Suppressor macrophage treated with lipopolysaccharide for 1 hour (primary cell): ENCODE measurements at regions not wholly inside any gene's neighbourhood (a gene's known extent, or its start where the extent isn't known, plus 50 kb on each side); places are given as distances from the start of the nearest gene placed in this dataset.
A peak's percentile ranks its signal among the peaks of the same experiment; 100 is the strongest.

Experiments used
- DNase-seq, 3 donors: peaks; one replicate each; pipeline ENCODE4 v3.0.0-alpha.2; 2020 to 2022

DNA sequence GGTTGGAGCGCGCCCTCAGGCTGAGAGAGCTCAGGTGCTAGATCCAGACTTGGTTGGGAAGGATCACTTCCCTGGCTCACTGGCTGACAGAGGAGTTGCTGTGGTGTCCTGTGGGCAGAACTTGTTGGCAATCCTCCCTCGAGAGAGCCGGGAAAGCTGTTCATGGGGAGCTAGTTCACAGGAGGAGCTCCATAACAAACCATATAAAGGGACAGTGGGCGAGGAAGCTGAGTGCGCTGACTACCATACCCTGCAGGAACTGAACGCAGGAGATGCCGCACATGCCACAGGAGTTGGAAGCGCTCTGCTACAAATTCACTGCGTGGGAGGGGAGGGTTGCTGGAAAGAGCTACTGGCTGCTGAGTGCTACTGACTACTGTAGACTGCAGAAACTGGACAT lies 243.2 kb downstream of the OGFRL1 start:
- DNase-seq = no peak

DNA sequence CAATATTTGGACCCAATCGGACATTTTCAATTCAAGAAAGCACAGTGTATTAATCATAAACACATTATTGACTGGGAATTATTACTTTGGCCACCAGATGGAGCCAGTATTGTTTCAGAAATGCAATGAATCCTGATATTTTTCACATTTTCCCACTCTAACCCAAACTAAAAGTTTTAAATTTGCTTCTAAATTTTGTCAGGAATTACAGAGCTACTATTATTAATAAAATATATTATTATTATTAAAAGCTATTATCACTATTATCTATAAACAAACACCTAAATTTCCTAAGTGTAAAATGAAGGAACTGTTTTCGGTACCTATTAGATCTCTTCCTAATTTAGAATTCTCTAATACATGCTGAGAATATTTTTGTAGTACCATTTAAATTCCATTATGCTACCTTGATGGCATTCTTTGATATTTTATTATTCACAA lies 245.3 kb downstream of the OGFRL1 start:
- DNase-seq = peak; percentile 25 to 43 (median 40)

DNA sequence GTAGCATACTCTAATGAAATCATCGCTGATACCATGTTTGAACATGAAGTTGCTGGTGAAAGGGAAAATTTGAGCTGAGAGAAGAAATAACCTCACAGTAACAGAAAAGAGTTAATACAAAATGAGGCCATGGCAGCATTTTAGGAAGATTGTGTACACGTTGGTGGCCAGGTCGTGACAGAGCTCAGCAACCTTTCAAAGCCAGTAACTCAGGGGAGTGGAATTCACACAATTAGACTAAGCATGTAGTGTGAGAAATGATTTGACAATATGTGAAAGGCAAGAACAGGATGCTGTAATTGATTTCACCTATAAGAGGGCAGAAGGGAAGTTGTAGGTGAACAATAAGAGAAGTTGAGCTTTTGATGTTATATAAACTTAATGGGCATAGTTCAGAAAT lies 246.3 kb downstream of the OGFRL1 start:
- no peak for DNase-seq

DNA sequence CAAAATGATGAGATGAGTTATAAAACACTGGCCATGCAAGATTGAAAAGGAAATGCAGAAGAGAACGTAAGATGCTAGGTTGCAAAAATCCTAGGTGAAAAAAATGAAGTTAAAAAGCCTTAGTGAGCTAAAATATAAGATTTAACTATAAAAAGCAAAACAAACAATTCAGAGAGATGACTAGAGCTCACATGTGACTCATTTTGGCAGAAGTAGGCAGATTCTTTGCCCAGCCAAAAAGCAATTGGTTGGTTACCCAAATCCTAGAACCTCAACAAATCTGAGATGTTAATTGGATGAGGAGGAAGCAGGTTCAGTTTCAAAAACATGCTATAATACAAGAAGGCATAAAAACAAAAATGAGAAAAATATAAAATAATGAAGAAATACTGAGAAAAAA lies 249.1 kb downstream of the OGFRL1 start:
- DNase-seq = peak in 2 of 3 donors; percentile 12 to 20

DNA sequence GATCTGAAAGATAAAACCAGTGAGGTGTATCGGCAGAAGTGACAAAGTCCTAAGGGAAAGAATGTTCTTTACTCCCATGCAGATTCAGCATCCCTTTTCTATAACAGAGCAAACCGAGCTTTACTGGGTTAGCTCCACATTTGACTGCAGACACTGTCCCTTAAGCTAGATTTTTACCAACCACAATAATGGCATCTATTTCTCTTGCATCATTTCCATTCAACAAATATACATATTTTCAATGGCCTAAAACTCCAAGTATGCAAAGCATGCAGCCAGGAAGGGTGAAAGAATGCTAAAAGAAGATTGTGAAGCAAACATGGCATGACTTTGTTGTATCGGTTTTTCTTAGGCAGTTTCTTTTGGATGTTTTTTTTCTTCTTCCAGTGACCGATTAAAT lies 255.4 kb downstream of the OGFRL1 start:
- DNase-seq = no peak

DNA sequence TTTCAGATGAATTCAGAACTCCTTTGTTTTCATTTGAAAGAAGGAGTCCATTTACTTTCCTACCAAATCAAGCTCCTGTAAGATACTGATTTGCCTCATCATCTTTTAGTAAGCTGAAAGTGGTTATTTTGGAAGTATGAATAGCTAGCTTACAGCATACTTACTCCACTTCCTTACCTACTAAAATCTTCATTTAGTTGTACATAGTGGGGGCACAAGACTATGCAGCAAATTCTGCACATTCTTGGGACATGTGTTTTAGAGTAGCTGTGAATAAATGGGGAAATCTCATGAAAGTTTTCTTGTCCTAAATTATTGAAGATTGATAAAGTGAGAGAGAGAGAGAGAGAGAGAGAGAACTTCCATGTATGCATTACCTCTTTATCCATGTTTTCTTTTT lies 256.3 kb downstream of the OGFRL1 start:
- DNase-seq = no peak

DNA sequence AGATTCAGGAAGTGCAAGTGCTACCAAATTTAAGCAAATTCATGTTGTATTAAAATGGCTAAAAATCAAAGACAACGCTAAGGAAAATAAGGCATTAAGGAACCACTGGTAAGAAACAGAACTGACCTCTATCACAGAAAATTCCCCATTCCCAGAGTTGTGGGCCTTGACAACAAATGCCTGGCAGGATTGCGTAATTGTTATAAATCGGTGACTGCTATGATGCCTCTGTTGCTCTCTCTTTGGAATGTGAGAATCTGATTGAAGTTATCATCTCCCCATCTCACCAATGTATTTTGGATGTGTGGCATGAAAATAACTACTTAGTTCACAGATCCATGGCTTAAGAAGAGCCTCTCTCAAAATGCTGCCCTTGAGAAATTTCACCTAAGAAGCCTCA lies 257.3 kb downstream of the OGFRL1 start:
- DNase-seq = no peak

DNA sequence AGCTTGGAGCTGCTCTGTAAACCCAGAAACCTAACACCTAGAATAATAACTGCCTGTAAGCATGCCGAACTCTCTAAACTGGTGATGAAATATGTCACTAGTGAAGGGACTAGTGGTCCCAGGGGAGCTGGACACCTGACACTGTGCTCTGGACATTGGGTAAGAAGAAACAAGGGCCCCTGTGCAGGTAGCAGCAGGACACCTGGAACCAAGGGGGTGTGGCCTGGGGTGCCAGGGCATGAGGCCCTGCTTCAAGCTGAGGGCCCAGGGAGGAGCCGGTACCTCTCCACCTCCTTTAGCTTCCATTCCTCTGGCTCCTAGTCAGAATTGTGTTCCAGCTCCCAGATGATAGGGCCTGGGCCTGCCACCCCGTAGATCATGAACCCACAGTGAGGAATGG lies 263.2 kb downstream of the OGFRL1 start:
- no peak for DNase-seq

DNA sequence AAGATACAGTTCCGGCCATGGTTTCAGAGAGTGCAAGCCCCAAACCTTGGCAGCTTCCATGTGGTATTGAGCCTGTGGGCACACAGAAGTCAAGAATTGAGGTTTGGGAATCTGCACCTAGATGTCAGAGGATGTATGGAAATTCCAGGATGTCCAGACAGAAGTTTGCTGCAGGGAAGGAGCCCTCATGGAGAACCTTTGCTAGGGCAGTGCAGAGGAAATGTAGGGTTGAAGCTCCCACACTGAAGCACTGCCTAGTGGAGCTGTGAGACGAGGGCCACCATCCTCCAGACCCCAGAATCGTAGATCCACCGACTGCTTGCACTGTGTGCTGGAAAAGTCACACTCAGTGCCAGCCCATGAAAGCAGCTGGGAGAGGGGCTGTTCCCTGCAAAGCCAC lies 267.5 kb downstream of the OGFRL1 start:
- no peak for DNase-seq

DNA sequence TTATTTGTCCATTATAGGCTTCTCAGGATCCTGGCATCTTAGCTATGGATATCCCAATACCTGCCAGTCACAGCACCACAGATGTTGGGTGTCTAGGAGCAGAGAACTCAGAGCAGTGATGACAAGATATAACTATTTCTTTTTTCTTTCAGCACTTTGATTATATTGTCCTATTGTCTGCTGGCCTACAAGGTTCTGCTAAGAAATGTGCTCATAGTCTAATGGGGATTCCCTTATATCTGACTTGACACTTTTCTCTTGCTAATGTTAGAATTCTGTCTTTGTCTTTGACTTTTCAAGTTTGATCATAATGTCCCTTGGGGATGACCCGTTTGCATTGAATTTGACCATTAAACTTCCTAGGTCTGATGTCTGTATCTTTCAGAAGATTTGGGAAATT lies 270.4 kb downstream of the OGFRL1 start:
- DNase-seq = no peak

DNA sequence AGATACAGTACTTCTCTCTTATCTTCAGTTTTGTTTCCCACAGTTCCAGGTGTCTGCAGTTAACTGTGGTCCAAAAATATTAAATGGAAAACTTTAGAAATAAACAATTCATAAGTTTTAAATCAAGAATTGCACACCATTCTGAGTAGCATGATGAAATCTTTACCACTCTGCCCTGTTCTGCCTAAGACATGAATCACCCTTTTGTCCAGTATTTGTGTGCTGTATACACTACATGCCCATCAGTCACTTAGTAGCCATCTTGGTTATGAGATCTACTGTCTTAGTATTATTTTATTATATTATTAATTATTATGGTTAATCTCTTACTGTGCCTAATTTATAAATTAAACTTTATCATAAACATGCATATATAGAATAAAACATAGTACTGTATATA lies 279.0 kb downstream of the OGFRL1 start:
- DNase-seq = no peak

DNA sequence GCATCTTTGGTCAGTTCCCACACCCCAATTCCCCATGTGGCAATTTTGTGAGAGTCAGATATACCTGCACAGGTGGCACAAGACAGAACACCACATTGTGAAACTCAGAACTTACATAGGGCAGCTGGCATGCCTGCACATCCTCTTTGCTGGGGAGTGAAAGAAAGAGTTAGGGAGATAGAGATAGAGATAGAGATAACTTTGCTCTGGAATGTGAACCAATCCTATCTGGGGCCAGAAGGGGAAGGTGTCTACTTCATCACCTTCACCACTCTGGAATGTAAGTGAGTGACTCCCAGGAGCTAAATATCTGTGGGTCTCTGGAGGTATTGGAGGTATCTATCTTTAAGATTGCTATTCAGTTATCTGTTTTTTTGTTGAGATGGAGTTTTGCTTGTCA lies 289.2 kb downstream of the OGFRL1 start:
- DNase-seq = no peak

DNA sequence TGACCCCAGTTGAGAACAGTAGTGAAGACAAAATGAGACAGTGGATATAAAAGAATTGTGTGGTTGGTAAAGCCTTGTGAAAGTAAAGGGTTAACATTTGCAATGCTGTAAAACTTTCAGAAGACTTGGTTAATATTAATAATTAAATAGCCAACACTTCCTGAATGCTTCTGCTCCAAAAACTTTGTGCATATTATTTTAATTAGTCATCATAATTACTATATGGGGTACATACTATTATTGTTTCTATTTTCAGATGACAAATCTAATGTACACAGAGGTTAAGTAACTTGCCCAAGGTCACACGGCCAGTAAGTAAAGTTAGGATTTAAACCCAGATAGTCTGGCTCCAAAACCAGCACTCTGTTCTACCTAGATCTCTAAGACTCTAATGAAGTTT lies 291.3 kb downstream of the OGFRL1 start:
- no peak for DNase-seq

DNA sequence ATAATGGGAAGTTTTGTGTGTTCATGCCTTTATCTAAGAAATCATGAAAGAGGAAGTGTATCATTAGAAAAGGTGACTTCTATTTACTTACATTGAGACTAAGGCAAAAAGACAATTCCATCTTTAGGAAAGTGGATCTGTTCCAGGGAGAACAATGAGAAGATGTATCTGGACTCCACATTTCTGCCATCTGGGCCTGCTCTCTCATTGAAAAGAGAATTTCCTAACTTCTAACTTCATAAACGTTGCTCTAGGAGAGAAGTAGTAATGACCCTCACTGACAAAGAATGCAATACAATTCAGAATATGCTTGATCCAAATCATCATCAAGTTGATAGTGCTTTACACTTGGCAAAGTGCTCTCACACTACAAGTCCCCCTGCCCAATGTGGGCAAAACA lies 294.2 kb downstream of the OGFRL1 start:
- DNase-seq = no peak

DNA sequence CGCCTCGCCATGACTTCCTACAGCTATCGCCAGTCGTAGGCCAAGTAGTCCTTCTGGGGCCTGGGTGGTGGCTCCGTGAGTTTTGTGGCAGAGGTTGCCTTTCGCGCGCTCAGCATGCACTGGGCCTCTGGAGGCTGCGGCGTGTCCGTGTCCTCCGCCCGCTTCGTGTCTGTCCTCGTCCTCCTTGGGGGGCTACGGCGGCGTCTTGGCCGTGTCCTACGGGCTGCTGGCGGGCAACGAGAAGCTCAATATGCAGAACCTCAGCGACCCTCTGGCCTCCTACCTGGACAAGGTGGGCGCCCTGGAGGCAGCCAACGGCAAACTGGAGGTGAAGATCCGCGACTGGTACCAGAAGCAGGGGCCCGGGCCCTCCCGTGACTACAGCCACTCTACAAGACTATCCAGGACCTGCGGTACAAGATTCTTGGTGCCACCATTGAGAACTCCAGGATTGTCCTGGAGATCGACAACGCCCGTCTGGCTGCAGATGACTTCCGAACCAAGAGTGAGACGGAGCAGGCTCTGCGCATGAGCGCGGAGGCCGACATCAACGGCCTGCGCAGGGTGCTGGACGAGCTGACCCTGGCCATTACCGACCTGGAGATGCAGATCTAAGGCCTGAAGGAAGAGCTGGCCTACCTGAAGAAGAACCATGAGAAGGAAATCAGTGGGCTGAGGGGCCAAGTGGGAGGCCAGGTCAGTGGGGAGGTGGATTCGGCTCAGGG lies 296.3 kb downstream of the OGFRL1 start:
- DNase-seq = no peak

DNA sequence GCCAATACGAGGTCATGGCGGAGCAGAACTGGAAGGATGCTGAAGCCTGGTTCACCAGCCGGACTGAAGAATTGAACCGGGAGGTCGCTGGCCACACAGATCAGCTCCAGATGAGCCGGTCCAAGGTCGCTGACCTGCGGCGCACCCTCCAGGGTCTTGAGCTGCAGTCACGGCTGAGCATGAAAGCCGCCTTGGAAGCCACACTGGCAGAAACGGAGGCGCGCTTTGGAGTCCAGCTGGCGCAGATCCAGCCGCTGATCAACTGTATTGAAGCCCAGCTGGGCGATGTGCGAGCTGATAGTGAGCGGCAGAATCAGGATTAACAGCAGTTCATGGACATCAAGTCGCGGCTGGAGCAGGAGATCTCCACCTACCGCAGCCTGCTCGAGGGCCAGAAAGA lies 296.9 kb downstream of the OGFRL1 start:
- DNase-seq = no peak

DNA sequence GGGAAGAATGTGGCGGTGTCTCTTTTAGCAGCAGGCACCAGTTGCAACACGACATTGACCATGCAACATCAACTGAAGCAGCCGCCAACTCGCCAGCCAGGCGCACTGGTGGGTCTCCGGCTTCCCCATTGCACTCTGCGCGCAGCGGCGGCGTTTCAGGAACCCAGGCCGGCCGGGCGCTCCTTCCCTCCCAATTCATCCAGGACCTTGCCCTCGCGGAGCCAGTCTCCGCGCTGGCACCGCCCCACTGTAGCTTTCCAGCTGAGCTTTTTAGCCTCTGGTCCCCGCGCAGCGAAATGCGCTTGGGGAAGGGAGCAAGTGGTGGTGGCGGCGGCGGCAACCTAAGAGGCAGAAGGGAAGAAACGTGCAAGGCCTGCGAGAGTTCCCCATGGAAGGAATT lies 297.9 kb upstream of the RIMS1 start:
- no peak for DNase-seq

DNA sequence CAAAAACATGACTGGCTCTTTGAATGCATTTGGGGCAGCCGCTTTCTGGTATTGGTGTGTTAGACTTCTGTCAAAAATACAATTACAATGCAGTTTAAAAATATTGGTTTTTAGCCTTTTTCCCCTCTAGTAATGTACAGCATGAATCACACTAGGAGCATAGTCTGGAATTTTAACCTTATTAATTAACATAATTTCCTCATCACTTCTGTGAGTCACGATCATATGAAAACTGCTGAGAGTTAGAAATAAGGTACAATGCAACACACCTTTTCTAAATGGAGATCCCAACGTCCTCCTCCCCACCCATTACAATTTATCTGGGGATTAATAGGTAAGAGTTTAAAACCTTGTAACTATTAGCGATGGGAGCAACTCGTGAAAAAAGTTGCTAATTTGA lies 297.1 kb upstream of the RIMS1 start:
- DNase-seq = no peak

DNA sequence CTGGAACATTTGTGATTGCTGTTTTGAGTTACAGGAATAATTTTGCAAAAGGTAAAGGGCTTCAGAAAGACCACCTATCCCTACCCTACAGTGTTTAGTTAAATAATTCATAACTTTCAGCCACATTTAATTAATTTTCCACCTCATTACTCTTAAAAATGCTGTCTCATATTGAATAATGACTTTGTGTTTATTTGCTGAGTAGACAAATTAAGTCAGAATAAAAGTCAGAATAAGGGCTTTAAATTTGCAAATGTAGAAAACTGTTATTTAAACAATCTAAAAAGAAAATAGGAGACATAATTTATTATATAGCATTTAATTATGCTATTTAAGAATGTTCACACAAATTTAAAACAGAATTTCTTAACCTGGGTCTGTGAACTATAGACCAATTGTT lies 293.7 kb upstream of the RIMS1 start:
- no peak for DNase-seq

DNA sequence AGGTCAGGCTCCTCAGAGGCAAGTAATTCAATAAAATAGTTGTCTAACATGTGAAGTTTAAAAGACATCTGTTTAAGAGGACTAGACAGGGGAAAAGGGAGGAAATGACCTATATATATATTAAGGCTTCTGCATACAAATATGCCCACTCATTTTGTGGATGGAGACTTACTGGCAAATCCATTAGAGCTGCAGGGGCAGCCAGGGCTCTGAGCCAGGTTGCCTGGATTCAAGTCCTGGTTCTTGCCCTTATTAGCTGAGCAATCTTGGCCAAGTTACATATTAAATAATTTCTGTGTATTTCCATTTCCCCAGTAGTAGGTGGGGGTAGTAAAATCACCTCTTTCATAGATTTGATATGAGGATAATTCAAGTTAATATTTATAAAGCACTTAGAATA lies 287.0 kb upstream of the RIMS1 start:
- DNase-seq = no peak

DNA sequence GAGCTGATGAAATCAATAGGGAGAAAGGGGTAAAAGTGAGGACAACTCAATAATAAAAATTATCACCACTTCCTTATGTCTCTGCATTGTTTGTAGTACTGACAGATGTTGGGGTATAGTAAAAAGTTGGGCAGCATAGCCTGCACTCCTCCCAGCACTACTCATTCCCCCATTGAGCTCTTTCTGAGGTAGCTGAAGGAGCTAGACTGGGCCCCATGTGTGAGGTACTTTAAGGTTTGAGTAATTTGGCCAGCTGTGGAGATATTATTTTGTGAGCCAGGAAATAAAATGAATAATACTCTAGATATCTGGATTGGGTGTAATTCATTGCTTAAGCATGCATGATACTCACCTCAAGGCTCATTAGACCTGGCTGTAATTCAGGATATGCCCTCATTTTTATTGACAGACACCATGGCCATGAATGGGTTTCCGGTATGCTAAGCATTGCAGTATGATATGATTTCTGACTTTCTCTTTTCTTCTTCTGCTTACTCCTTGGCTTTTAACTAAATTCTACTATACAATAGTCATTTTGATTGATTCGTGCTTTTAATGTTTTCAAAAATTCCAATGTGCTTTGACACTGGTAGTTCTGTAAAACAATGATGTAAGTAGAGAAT lies 283.9 kb upstream of the RIMS1 start:
- no peak for DNase-seq

DNA sequence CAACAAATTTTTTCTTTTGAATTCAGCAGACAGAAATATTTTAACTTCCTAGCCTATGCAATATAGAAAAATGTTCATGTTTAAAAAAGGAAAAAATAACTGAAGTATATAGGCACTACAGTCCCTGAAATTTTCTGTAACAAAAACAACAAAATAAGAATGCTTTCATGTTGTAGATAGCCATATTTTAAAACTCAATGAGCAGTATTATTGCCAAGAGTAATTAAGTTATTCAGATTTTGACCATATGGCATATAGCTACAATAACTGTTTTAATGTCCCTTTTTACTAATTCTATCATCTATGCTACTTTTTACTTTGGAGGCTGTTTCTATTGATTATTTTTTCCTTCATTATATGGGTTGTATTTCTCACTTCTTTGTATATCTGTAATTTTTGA lies 283.3 kb upstream of the RIMS1 start:
- DNase-seq = no peak

DNA sequence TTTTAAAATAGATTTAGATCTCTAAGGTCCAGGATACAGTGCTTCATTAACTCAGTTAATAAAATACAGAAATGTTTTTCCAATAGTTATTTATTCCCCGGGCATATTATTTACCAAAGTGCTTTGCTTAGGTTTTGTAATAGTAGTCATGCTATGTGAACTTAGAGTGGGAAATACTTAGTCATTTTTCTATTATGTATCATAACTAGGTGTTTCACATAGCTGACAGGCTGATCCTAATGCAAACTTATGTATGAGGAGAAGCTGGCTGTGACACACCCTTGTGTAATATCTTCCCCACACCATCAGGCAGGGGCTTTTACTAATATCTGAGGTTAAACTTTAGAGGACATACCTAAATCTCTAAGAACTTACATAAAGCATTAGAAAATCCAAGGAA lies 277.7 kb upstream of the RIMS1 start:
- DNase-seq = no peak

DNA sequence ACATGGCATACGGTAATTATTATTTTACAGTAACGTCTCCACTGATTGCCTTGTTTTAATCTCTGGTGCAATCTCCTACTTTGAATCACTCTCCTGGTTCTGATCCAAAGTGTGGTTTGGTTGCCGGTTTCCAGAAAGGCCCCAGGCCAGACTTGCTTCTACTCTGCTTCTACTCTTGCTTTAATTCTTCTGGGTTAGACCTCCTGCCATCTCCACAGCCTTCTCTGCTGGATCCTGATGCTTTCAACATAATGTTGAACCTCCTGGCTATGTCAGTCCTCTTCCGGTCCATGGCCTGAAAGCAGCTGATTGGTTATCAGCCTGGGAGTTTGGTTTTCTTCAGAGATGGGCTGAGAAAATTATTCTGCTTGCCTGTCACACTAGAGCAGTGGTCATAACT lies 266.5 kb upstream of the RIMS1 start:
- DNase-seq = no peak

DNA sequence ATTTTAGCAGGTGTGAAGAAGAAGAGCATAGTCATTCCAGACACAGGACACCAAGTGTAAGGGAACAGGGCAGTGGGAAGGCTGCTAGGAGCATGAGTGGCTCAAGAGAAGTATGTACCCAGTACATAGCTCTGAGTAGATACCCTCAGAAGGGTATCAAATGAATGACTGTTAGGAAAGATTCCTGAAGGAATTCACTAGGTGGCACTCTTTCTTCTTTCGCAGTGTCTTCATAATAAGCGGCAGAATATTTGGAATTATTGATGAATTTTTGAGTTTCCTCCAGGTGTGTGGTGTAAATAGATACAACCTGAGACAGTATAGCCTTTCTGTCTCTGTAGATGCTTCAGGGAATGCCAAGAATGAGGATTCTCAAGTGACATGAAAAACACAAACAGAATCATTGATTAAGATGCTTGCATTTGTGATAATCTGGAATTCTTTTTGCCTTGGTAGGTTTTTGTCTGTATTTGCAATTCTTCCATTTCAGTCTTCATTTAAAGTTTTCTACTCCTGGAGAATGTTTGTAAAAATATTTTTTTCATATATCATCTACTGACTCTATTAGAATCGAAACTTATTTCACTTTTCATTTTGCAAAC lies 264.3 kb upstream of the RIMS1 start:
- DNase-seq = no peak
